GM23338 (cell line): ENCODE measurements at regions not wholly inside any gene's neighbourhood (a gene's known extent, or its start where the extent isn't known, plus 50 kb on each side); places are given as distances from the start of the nearest gene placed in this dataset.

ENCODE experiments used
- ATAC-seq: fragments of 200-7000 bp; cut with Tn5 transposase; 3 replicates; pipeline ENCODE4 v1.9.1; 2020
- DNase-seq: peaks from one replicate; pipeline ENCODE4 v3.0.0-alpha.2; 2015; ENCODE audit warnings: low spot score
- H2AFZ ChIP-seq: fragments of 200-600 bp; sonication (generic); 2 replicates; pipeline ENCODE4 v1.8.0; 2016; ENCODE audit warnings: antibody characterized with exemption, mild to moderate bottlenecking, moderate library complexity
- H3F3A ChIP-seq: fragments of 200-600 bp; sonication (generic); replicated peaks from 2 replicates; pipeline ENCODE4 v1.8.0; 2017; ENCODE audit warnings: antibody characterized with exemption, mixed run types, low read depth
- H3K27ac ChIP-seq: fragments of 200-600 bp; sonication (generic); 2 replicates; pipeline ENCODE4 v1.6.1; 2016; ENCODE audit warnings: low read depth
- H3K27me3 ChIP-seq: fragments of 200-600 bp; sonication (generic); 2 replicates; pipeline ENCODE4 v1.8.0; 2016; ENCODE audit warnings: mild to moderate bottlenecking, mixed run types, moderate library complexity; ENCODE audit not compliant: insufficient read depth
- H3K36me3 ChIP-seq: fragments of 200-600 bp; sonication (generic); 2 replicates; pipeline ENCODE4 v1.8.0; 2016; ENCODE audit warnings: mild to moderate bottlenecking; ENCODE audit not compliant: insufficient read depth
- H3K4me1 ChIP-seq: fragments of 200-600 bp; sonication (generic); 2 replicates; pipeline ENCODE4 v1.8.0; 2016; ENCODE audit warnings: mild to moderate bottlenecking, moderate library complexity; ENCODE audit not compliant: insufficient read depth
- H3K4me2 ChIP-seq: fragments of 200-600 bp; sonication (generic); 2 replicates; pipeline ENCODE4 v1.7.1; 2017; ENCODE audit warnings: mixed run types
- H3K4me3 ChIP-seq: fragments of 200-600 bp; sonication (generic); 2 replicates; pipeline ENCODE4 v1.6.1; 2016; ENCODE audit warnings: mixed run types
- H3K79me2 ChIP-seq: fragments of 200-600 bp; sonication (generic); replicated peaks from 2 replicates; pipeline ENCODE4 v1.8.0; 2017; ENCODE audit warnings: mild to moderate bottlenecking; ENCODE audit not compliant: insufficient read depth
- H3K9me2 ChIP-seq: fragments of 200-600 bp; sonication (generic); 2 replicates; pipeline ENCODE4 v1.8.0; 2017; ENCODE audit not compliant: insufficient read depth
- H4K20me1 ChIP-seq: fragments of 200-600 bp; sonication (generic); replicated peaks from 2 replicates; pipeline ENCODE4 v1.8.0; 2017; ENCODE audit warnings: mild to moderate bottlenecking; ENCODE audit not compliant: insufficient read depth
- H3K27ac Mint-ChIP-seq: 2 replicates; pipeline ENCODE4 v1.8.0; 2020; ENCODE audit warnings: inconsistent platforms, mild to moderate bottlenecking, moderate library complexity, mixed read lengths
- H3K27me3 Mint-ChIP-seq: 3 replicates; pipeline ENCODE4 v1.8.0; 2022; ENCODE audit warnings: low read depth, mild to moderate bottlenecking, moderate library complexity, mixed read lengths, inconsistent platforms; ENCODE audit not compliant: insufficient read depth, poor library complexity
- H3K36me3 Mint-ChIP-seq: 3 replicates; pipeline ENCODE4 v1.8.0; 2021; ENCODE audit warnings: low read depth, mild to moderate bottlenecking, inconsistent platforms, moderate library complexity, mixed read lengths
- H3K4me1 Mint-ChIP-seq: 3 replicates; pipeline ENCODE4 v1.8.0; 2020; ENCODE audit warnings: mild to moderate bottlenecking, inconsistent platforms, mixed read lengths
- H3K4me3 Mint-ChIP-seq: 3 replicates; pipeline ENCODE4 v1.8.0; 2021; ENCODE audit warnings: moderate library complexity, mild to moderate bottlenecking, inconsistent platforms, mixed read lengths
- H3K9me3 Mint-ChIP-seq: 3 replicates; pipeline ENCODE4 v1.8.0; 2020; ENCODE audit warnings: moderate library complexity, mild to moderate bottlenecking, inconsistent platforms, mixed read lengths
- CTCF ChIP-seq, 2 experiments: fragments of 200-600 bp in 1 of 2; sonication (generic) in 1 of 2; conservative IDR thresholded peaks; 2 replicates each; pipeline versions ENCODE4 v1.5.1 to v1.6.1; 2016 to 2017; ENCODE audit warnings: antibody characterized with exemption in 2 of 2, low read depth in 2 of 2, mild to moderate bottlenecking in 2 of 2, moderate library complexity in 1 of 2
- JUNB ChIP-seq: IDR thresholded peaks from one replicate; pipeline ENCODE4 v1.6.1; 2016; ENCODE audit warnings: antibody characterized with exemption; ENCODE audit not compliant: unreplicated experiment
- STAT1 ChIP-seq: IDR thresholded peaks from one replicate; pipeline ENCODE4 v1.6.1; 2016; ENCODE audit warnings: antibody characterized with exemption; ENCODE audit not compliant: unreplicated experiment
- ZNF114 ChIP-seq: fragments of 250-450 bp; sonication (Bioruptor Pico); IDR thresholded peaks from 2 replicates; pipeline ENCODE4 v1.5.0; 2020; ENCODE audit warnings: mild to moderate bottlenecking, moderate library complexity
- ZNF331 ChIP-seq: fragments of 250-450 bp; sonication (Bioruptor Pico); IDR thresholded peaks from 2 replicates; pipeline ENCODE4 v1.5.0; 2020; ENCODE audit warnings: low read depth, mild to moderate bottlenecking, moderate library complexity
- ZNF462 ChIP-seq: fragments of 250-450 bp; sonication (Bioruptor Pico); IDR thresholded peaks from 2 replicates; pipeline ENCODE4 v1.5.0; 2020; ENCODE audit warnings: mild to moderate bottlenecking, moderate library complexity

GRCh38 chr6:40674170-40674569, 87.0 kb upstream of the LRFN2 start (continued):
- TF ChIP-seq ZNF462 = no peak
- no peak for TF ChIP-seq STAT1

GRCh38 chr6:40672087-40672486, 84.9 kb upstream of the LRFN2 start:
- DNase-seq (peak; percentile 39), ATAC-seq (peak; percentile 70)
- Histone ChIP-seq H3K4me1 (no peaks in the 10 kb centered on the region), H3K9me2 (peaks cover 15% of the 10 kb centered on the region; the same call in 1 of the 2 replicates), H3K36me3 (no peaks in the 10 kb centered on the region), H3K4me3 (no peak overlapping the region), H3K27me3 (no peaks in the 10 kb centered on the region), H3F3A (no peaks in the 10 kb centered on the region), H4K20me1 (no peaks in the 10 kb centered on the region), H3K4me2 (no peak overlapping the region), H3K27ac (no peak overlapping the region), H3K79me2 (no peaks in the 10 kb centered on the region), H2AFZ (no peak overlapping the region; the same call in 1 of the 2 replicates)
- Mint-ChIP-seq H3K4me1 (no peaks in the 10 kb centered on the region), H3K27ac (no peak overlapping the region), H3K36me3 (no peaks in the 10 kb centered on the region), H3K4me3 (no peak overlapping the region), H3K27me3 (no peaks in the 10 kb centered on the region), H3K9me3 (no peaks in the 10 kb centered on the region)
- TF ChIP-seq JUNB = no peak
- TF ChIP-seq ZNF331 = no peak
- TF ChIP-seq ZNF114 (CRISPR knock-in tag) = no peak
- TF ChIP-seq CTCF (conservative IDR thresholded peaks at IDR 0.05; ENCODE audit: low read depth in 2 of 2) = peak; percentile 43 to 56
